22Rv1 (cell line): ENCODE measurements at regions not wholly inside any gene's neighbourhood (a gene's known extent, or its start where the extent isn't known, plus 50 kb on each side); places are given as distances from the start of the nearest gene placed in this dataset.

Experiments used
- H3K27ac ChIP-seq: fragments of 450-650 bp; 2 replicates; pipeline ENCODE4 v1.5.1; 2017
- CTCF ChIP-seq: fragments of 450-650 bp; IDR thresholded peaks from 2 replicates; pipeline ENCODE4 v1.5.1; 2017; ENCODE audit warnings: mild to moderate bottlenecking
- ZFX ChIP-seq: fragments of 450-650 bp; IDR thresholded peaks from 2 replicates; pipeline ENCODE4 v1.6.1; 2017; ENCODE audit warnings: antibody characterized with exemption, borderline replicate concordance

GRCh38 chr7:132672200-132672990 lies 96.1 kb upstream of the PLXNA4 start:
- TF ChIP-seq CTCF, result no peak
- no peak for TF ChIP-seq ZFX
- H3K27ac ChIP-seq, result no peak overlapping the region

GRCh38 chr7:132666774-132667172 lies 90.5 kb upstream of the PLXNA4 start:
- TF ChIP-seq ZFX, result no peak
- no peak for TF ChIP-seq CTCF
- H3K27ac ChIP-seq, result no peak overlapping the region

- no peak overlapping the region for H3K27ac ChIP-seq
- TF ChIP-seq CTCF, result no peak
- no peak for TF ChIP-seq ZFX
Observed at GRCh38 chr7:132666071-132666773, 90.0 kb upstream of the PLXNA4 start.

- TF ChIP-seq ZFX, result no peak
- peak; percentile 78 for TF ChIP-seq CTCF
- H3K27ac ChIP-seq, result no peak overlapping the region
Observed at GRCh38 chr7:132656846-132657776, 80.8 kb upstream of the PLXNA4 start.

DNA sequence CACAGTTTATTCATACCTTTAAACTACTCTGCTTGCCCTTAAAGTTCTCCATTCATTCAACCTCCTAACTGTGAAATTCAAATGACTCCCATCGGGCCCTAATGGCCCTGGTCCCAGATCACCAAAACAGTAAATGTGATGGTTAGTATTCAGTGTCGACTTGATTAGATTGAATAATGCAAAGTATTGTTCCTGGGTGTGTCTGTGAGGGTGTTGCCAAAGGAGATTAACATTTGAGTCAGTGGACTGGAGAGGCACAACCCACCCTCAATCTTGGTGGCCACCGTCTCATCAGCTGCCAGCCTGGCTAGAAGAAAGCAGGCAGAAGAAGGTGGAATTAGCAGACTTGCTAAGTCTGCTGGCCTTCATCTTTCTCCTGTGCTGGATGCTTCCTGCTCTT lies 80.1 kb upstream of the PLXNA4 start:
- H3K27ac ChIP-seq, result no peak overlapping the region
- TF ChIP-seq CTCF (no peak), ZFX (no peak)

DNA sequence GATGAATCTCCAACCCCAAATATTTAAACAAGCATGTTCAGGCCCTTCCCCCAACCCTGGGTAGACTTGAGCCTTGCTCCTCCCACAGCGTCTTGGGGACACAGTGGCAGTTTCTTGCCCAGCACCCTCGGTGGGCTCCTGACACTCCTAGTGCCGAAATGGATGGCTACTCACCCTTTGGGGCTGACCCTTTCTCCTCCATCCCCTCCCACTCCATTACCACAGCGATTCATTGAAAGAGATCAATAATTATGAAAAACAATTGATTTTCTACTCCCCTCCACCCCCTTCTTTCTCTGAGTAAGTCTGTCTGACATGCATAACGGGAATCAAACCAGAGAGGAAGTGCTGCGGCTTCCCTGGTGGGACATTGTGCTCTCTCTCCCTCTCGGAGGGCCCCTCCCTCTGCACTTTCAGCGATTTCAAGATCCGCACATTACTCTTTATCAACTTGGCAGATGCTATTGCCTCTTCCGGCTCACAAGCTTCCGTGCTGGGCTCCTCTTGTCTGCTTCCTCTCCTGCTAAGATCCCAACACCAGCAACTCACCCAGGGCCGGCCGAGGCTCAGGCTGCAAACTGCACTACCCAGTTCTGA lies 79.0 kb upstream of the PLXNA4 start:
- TF ChIP-seq ZFX (no peak), CTCF (no peak)
- H3K27ac ChIP-seq, result no peak overlapping the region
